Amygdala (tissue), 56 donors: ENCODE measurements at regions not wholly inside any gene's neighbourhood (a gene's known extent, or its start where the extent isn't known, plus 50 kb on each side); places are given as distances from the start of the nearest gene placed in this dataset.

Source experiments
- DNase-seq, 56 donors: peaks; one replicate each; lab custom pipeline; 2025; lab: John Stamatoyannopoulos, UW

DNA sequence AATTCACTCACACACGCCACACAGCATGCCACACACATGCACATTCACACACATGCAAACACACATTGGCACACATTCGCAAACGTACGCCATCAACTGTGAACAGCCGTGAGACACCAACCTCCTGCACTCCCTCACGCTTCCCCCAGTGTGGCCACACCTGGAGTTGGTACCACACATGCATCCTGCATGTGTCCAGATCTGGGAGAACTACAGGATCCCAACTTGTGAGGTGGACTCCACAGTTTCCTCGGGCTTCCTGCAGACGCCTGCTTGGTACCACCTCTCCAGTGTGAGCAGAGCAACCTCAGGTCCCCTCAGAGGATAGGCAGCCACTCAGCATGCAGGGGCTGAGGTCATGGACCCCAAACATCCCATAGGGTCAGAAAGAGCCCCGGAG is 239.0 kb downstream of the EIPR1 start:
- no peak for DNase-seq

- no peak for DNase-seq
Observed at GRCh38 chr2:3137651-3138300, 239.8 kb downstream of the EIPR1 start.

DNA sequence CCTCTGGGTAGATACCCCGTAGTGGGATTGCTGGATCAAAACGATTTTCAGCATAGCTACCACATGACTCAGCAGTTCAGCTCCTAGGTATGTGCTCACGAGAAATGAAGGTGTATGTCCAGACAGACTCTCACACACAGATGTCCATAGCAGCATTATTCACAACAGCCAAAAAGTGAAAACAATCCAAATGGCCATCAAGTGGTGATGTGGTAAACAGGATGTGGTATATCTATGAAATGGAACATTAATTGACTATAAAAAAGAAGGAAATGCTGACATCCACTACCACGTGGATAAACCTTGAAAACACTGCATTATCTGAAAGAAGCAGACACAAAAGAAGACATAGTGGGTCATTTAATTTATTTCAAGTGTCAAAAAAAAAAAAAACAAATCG is 241.9 kb downstream of the EIPR1 start:
- no peak for DNase-seq

GRCh38 chr2:3134026-3134571 is 243.5 kb downstream of the EIPR1 start:
- DNase-seq: no peak

DNA sequence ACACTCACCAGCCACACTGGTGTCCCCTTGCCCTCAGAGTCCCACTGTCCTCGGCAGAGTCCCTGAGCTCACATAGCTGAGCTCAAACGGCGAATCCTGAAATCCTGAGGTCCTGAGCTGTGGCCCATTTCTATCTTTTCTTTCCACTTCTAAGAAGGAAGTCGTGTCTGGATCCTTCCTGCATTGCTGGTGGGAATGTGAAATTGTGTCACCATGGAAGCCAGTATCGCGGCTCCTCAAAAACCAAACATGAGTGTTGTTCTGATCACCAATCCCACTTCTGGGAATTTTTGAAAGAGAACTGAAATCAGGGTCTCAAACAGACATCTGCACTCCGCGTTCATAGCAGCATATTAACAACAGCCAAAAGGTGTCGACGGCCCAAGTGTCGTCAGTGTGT is 244.7 kb downstream of the EIPR1 start:
- no peak for DNase-seq

GRCh38 chr2:3132466-3132865 is 245.2 kb downstream of the EIPR1 start:
- no peak for DNase-seq

DNA sequence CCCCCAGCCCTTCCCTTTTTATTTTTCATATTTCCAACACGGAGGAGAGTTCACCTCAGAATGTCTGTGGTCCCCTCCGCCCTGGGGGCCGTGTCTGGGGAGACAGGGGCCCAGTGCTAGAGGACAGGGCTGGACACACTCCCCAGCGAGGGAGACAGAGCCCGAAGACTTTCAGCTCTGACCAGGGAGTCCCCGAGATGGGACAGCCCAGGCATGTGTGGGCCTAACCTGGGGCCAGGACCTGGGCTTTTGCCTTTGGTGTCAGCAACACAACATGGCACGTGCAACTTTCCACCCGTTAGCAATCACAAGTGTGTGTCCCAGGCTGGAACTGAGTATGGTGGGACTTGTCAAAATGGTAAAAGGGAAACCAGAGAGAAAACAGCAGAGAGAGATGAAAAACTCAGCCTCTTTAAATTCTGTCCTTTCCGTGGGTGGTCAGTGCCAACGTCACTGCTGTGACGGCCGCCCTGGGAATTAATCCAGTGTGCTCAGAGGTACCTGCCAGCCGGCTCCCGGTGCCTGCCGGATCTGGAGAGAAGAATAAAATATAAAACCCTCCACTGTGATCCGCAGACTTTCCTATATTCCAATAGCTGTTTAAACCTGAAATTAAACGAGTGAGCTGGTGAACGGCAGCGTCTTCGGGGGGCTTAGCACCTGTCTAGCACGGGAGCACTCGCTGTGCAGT is 245.8 kb downstream of the EIPR1 start:
- peak in 16 of 56 donors; percentile 8 to 52 (median 30) for DNase-seq

GRCh38 chr2:3130889-3131635 is 246.6 kb downstream of the EIPR1 start:
- no peak for DNase-seq

GRCh38 chr2:3130444-3130843 is 247.2 kb downstream of the EIPR1 start:
- DNase-seq: peak in 1 of 56 donors; percentile 53

DNA sequence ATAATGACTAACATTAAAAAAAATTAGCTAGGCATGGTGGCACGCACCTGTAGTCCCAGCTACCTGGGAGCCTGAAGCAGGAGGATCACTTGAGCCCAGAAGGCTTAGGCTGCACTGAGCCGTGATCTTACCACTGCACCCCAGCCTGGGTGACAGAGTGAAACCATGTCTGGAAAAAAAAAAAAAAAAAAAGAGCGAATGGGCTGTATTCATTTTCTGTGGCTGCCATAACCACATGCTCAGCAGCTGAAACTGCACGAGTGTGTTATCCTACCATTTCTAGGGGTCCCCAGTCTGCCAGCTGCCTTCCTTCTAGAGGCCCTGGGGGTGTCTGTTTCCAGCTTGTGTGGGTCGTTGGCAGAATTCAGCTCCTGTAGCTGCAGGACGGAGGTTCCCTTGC is 247.8 kb downstream of the EIPR1 start:
- no peak for DNase-seq

DNA sequence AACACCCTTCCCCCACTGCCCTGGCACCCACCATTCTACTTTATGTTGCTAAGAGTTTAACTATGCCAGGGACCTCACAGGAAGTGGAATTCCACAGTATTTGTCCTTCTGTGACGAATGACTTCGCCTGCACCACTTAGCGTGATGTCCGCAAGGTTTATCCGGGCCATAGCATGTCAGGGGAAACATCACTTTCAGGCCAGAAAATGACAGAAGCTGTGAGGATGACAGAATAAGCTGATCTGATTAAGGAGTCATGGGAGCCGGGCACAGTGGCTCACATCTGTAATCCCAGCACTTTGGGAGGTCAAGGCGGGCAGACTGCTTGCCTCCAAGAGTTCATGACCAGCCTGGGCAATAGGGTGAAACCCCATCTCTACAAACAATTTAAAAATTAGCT is 248.8 kb downstream of the EIPR1 start:
- no peak for DNase-seq

GRCh38 chr2:3127710-3128109 is 249.9 kb downstream of the EIPR1 start:
- no peak for DNase-seq

GRCh38 chr2:3126911-3127621 is 250.6 kb downstream of the EIPR1 start:
- no peak for DNase-seq

- no peak for DNase-seq
Observed at GRCh38 chr2:3126171-3126910, 251.3 kb downstream of the EIPR1 start.

DNA sequence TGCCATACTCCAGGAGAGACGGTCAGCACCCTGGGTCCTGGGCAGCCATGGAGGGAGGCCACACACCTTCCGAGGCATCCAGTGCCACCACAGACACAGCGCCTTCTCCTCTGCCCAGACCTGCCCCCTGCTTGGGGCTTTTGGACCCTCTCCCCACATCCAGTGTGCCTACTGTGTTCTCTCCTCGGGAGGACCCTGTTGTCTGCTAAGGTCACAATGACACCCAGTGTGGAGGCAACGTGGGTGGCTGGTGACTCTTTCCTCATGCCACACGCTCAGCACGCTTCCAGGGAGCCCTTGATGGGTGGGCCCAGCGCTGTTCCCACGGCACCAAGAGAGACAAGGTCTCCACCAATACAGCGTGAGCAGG is 251.9 kb downstream of the EIPR1 start:
- DNase-seq: no peak

DNA sequence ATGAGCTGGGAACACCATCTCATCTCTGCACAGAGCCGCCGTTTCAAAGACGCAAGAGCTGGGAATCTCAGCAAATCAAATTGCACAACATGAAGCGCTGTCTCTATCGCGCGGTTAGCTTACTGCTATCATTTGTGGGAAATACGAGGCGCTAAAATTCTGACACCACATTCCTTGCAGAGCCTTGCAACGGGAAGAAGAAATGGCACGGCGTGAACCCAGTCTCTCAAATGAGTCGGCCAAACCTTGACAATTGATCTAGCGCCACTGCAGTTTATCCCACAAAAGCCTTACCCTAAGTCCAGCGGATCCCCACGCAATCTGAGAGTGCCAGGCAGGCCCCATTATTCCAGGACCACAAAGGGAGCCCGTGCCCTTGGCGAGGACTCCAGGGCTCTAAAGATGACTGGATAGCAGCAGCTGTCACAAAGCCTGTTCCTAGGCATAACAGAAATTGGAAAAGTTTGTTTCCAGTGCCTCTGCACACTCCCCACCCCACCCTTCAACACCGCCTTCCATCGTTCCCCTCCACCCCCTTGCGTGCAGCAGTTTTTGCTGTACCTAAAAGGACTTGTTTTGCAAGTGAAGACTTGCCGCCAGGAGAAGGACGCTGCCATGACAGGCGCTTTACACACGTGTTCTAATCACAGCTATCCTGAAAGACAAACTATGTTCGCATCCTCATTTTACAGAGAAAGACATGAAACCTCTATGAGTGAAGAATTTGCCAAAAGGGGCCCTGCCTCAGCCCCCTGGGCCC is 252.4 kb downstream of the EIPR1 start:
- DNase-seq: no peak

GRCh38 chr2:3122525-3122924 is 255.1 kb downstream of the EIPR1 start:
- DNase-seq: no peak

GRCh38 chr2:3121601-3122000 is 256.0 kb downstream of the EIPR1 start:
- DNase-seq: no peak

DNA sequence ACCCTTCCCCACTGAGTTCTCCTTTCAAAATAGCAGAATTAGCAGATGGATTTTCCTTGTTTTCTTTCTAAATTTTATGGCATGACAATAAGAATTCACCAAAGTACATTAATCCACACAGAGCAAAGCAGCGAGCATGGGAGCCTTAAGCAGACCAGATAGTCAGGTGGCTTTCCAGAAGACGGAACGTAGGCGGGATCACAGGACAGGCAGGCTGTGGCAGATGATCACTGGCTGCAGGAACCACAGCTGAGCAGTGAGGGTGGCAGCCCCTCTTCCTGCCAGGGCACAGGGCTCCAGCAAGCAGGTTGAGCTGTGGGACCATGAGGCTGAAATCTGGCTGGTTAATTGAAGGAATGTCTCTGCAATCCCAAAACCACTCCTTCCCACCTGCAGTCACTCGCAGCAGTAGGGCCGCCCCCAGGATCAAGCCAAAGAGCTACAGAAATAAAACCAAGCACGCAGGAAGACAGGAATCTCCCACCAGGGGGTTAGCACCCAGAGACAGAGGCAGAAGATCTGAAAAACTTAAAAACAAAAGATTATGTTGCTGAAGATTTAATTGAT is 259.9 kb downstream of the EIPR1 start:
- DNase-seq: no peak
